Muscle layer of duodenum (tissue), 2 donors: ENCODE measurements at regions not wholly inside any gene's neighbourhood (a gene's known extent, or its start where the extent isn't known, plus 50 kb on each side); places are given as distances from the start of the nearest gene placed in this dataset.
"Not testable (repeated sequence)": the region's sequence is repeated elsewhere in the genome, so short reads cannot be mapped to it uniquely, and the experiment has no call there.

Source experiments
- H3K27ac ChIP-seq: one replicate; pipeline ENCODE4 v1.7.0; 2013; ENCODE audit warnings: mild to moderate bottlenecking, low read length
- H3K27me3 ChIP-seq: one replicate; pipeline ENCODE4 v1.7.0; 2013; ENCODE audit warnings: low read depth, mild to moderate bottlenecking, control low read depth, low read length
- H3K36me3 ChIP-seq, 2 donors: one replicate each; pipeline ENCODE4 v1.7.0; 2013; ENCODE audit warnings: low read length in 2 of 2, control low read depth in 1 of 2, mild to moderate bottlenecking in 1 of 2; ENCODE audit not compliant: insufficient read depth in 2 of 2, control insufficient read depth in 1 of 2
- H3K4me1 ChIP-seq, 2 donors: one replicate each; pipeline ENCODE4 v1.7.0; 2013; ENCODE audit warnings: low read length in 2 of 2, mild to moderate bottlenecking in 2 of 2, control low read depth in 1 of 2, moderate library complexity in 1 of 2; ENCODE audit not compliant: insufficient read depth in 2 of 2, control insufficient read depth in 1 of 2
- H3K4me3 ChIP-seq, 2 donors: one replicate each; pipeline ENCODE4 v1.7.0; 2013; ENCODE audit warnings: low read length in 2 of 2, low read depth in 1 of 2, mild to moderate bottlenecking in 1 of 2
- H3K9me3 ChIP-seq, 2 donors: one replicate each; pipeline ENCODE4 v1.7.0; 2013; ENCODE audit warnings: low read length in 2 of 2, control low read depth in 1 of 2, mild to moderate bottlenecking in 1 of 2; ENCODE audit not compliant: control insufficient read depth in 1 of 2
- donor health status: healthy.

- not testable (repeated sequence) for H3K27ac ChIP-seq, H3K9me3 ChIP-seq, H3K27me3 ChIP-seq, H3K4me1 ChIP-seq, H3K4me3 ChIP-seq, H3K36me3 ChIP-seq
Measured at GRCh38 chr21:14020108-14020507, 190.6 kb downstream of the LIPI start.

DNA sequence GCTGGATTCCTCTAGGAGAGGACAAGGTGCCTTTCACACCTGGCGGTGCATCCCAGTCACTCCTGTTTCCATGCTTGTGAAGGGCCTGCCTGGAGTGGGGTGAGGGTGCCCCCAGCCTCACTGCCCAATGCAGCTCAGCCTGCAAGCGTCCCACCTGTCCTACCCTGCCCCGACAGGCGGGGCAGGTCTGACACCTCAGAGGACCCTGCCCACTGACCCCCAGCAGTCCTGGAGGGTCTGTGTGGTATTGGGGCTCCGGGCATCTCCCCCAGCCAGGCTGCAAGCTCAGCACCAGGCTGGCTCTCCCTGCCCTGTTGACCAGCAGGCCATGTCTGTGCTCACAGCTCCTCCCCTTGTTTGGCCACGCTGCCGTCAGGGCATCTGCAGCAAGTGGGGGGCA, 194.9 kb downstream of the LIPI start:
- not testable (repeated sequence) for H3K4me1 ChIP-seq, H3K27me3 ChIP-seq

DNA sequence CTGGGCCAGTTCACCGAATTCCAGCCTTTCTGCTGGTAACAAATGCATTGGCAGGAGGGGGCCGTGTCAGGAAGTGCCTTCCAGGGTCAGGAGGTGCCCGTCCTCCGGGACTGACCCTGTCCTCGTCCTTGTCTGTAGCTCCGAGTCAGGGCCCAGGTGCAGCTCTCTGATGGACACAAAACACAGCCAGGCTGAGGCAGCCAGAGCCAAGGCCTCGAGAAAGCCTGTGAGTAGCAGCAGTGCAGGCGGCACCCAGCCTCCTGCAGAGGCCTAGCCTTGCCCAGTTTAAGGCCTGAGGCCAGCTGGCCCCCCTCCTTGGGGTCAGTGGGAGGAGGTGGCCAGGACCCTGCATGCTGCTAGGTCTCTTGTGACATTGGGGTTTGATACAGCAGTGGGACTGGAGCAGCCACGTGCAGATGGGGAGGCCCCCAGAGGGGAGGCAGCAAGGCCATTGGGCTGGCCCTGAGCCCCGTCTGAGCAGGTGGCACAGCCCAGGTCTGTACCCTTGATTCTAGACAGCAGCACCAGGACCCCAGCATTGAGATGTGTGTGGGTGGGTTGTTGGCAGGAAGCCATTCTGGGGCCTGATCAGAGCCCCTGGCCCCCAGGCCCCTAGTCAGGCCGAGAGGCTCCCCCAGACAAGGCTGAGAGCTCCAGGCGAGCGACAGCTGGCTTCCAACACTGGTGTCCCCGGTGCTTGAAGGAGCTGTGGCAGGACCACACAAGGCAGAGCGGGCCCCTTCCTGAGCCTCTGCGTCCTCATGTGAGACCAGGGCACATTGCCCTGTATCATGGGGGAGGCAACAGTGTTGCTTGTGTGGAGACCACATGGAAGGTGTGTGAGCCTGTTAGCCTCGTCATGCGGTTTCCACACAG, 196.9 kb downstream of the LIPI start:
- not testable (repeated sequence) for H3K27me3 ChIP-seq, H3K9me3 ChIP-seq, H3K36me3 ChIP-seq, H3K27ac ChIP-seq, H3K4me3 ChIP-seq, H3K4me1 ChIP-seq

More for the DNA sequence above, 194.9 kb downstream of the LIPI start:
- not testable (repeated sequence) for H3K4me3 ChIP-seq, H3K27ac ChIP-seq, H3K36me3 ChIP-seq, H3K9me3 ChIP-seq

DNA sequence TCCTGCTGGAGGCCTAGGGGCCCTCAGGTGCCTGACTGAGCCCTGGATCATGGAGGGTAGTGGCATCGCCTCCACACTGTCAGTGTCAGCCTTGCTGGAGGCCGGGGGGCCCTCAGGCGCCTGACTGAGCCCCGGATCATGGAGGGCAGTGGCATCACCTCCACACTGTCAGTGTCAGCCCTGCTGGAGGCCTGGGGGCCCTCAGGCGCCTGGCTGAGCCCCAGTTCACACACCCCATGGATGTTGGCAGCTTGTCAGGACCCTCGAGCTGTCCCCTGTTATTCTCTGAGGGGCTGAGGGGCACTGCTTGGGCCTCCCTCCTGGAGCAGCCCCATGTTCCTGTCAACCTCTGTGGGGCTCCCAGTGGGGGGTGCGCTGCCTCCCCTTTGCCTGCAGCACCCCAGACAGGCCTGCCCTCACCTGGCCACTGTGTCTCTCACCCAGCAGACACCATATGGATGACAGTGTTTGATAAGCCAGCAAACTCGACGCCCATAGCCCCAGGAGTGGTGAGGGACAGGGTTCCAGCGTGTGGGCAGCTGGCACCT, 197.6 kb downstream of the LIPI start:
- no peaks in the 10 kb centered on the region for H3K4me1 ChIP-seq
- H3K27me3 ChIP-seq: no peaks in the 10 kb centered on the region
- H3K36me3 ChIP-seq: no peaks in the 10 kb centered on the region
- H3K4me3 ChIP-seq: no peak overlapping the region
- no peaks in the 10 kb centered on the region for H3K9me3 ChIP-seq
- H3K27ac ChIP-seq: no peak overlapping the region

DNA sequence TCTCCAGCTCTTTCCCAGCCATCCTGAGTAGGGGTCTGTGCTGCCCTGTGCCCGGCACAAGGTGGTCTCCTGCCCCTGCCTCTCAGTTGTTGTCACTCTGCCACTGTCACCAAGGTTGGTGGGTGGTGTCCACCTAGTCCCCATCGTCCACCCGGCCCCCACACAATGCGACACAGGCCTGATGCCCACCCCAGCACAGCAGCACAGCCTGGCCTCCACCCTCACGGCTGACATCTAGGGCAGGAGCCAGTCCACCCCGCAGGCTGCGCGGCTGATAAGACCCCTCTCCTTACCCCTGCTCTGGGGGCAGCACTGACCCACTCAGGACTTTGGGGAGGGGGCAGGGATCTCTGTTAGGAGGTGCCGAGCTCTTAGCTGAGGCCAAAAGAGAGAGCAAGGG, 198.3 kb downstream of the LIPI start:
- Histone ChIP-seq H3K36me3 (no peaks in the 10 kb centered on the region), H3K4me1 (no peaks in the 10 kb centered on the region), H3K9me3 (no peaks in the 10 kb centered on the region), H3K27ac (no peak overlapping the region), H3K27me3 (no peaks in the 10 kb centered on the region), H3K4me3 (no peak overlapping the region)

GRCh38 chr21:14011751-14012150, 199.0 kb downstream of the LIPI start:
- H3K4me1 ChIP-seq, H3K4me3 ChIP-seq: not testable (repeated sequence)

DNA sequence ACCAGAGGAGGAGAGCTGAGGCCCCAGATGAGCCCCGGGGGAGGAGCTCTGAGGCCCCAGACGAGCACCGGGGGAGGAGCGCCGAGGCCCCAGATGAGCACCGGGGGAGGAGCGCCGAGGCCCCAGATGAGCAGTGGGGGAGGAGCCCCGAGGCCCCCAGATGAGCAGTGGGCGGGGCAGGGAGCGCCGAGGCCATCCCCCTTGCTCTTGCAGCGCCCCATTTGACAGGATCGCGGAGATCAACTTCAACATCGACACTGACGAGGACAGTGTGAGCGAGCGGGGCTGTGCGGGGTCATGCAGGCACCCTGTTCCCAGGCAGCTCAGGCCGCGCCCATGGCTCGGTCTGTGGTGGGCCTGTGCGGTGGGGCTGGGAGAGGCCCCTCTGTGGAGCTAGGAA, 199.6 kb downstream of the LIPI start:
- H3K27me3 ChIP-seq, H3K36me3 ChIP-seq, H3K9me3 ChIP-seq, H3K4me1 ChIP-seq, H3K4me3 ChIP-seq, H3K27ac ChIP-seq: not testable (repeated sequence)

More at GRCh38 chr21:14011751-14012150, 199.0 kb downstream of the LIPI start:
- H3K36me3 ChIP-seq, H3K27ac ChIP-seq, H3K27me3 ChIP-seq, H3K9me3 ChIP-seq: not testable (repeated sequence)

GRCh38 chr21:14010729-14011128, 200.0 kb downstream of the LIPI start:
- no peak overlapping the region for H3K27ac ChIP-seq
- no peaks in the 10 kb centered on the region for H3K36me3 ChIP-seq
- H3K27me3 ChIP-seq: no peaks in the 10 kb centered on the region
- H3K4me3 ChIP-seq: no peak overlapping the region
- H3K9me3 ChIP-seq: no peaks in the 10 kb centered on the region
- no peaks in the 10 kb centered on the region for H3K4me1 ChIP-seq

DNA sequence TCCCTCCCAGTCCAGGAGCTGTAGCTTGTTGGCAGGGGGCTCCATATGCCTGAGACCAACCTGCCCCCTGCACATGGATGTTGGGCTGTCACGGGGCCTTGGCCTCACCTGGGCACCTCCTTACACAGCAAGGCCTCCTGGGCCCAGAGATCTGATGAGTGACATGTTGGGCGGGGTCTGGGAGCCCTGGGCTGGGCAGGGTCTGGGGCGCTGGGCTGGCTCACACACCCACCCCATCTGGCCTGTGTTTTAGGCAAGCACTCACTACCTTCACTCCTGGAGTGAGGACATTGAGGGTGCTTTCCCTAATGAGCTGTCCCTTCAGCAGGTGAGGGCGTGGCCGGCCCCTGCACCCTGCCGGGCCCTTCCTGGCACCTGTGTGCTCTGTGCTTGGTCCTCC, 200.8 kb downstream of the LIPI start:
- not testable (repeated sequence) for H3K4me1 ChIP-seq, H3K27me3 ChIP-seq, H3K27ac ChIP-seq, H3K36me3 ChIP-seq, H3K9me3 ChIP-seq, H3K4me3 ChIP-seq

- not testable (repeated sequence) for H3K4me1 ChIP-seq, H3K9me3 ChIP-seq, H3K36me3 ChIP-seq, H3K27me3 ChIP-seq, H3K4me3 ChIP-seq, H3K27ac ChIP-seq
Measured at GRCh38 chr21:14009238-14009981, 201.3 kb downstream of the LIPI start.

DNA sequence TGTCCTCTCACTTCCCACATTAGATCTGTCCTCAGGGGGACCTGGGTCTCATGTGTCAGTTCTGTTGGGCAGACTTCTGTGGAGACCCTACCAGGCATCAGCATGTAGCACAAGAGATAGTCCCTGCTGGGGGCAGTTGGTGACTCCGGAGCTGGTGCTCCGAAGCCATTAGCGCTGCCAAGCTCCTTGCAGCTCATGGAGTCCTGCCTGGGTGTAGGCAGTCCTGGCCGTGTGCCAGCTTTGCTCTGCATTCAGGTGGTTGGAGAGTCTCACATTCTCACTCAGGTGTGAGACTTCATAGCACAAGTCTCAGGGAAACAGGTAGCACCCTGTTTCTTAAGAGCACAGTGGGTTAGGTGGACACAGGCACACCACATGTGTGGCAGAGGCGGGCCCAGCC, 202.3 kb downstream of the LIPI start:
- not testable (repeated sequence) for H3K4me3 ChIP-seq, H3K9me3 ChIP-seq, H3K4me1 ChIP-seq, H3K27me3 ChIP-seq, H3K36me3 ChIP-seq, H3K27ac ChIP-seq
